Trophoblast cell (in vitro differentiated cells and primary cell): ENCODE measurements at regions not wholly inside any gene's neighbourhood (a gene's known extent, or its start where the extent isn't known, plus 50 kb on each side); places are given as distances from the start of the nearest gene placed in this dataset.

Experiments
- DNase-seq, 2 donors: peaks; one replicate each; pipeline ENCODE4 v3.0.0-alpha.2; 2016
- H2AFZ ChIP-seq: 2 replicates; pipeline ENCODE4 v1.6.1; 2013; ENCODE audit warnings: low read length, moderate library complexity, mild to moderate bottlenecking; ENCODE audit not compliant: insufficient read depth, poor library complexity
- H2AK5ac ChIP-seq: 2 replicates; pipeline ENCODE4 v1.6.1; 2013; ENCODE audit warnings: mild to moderate bottlenecking, low read length
- H2BK120ac ChIP-seq: 2 replicates; pipeline ENCODE4 v1.6.1; 2013; ENCODE audit warnings: low read length, mild to moderate bottlenecking, moderate library complexity; ENCODE audit not compliant: insufficient read depth, poor library complexity
- H2BK12ac ChIP-seq: 2 replicates; pipeline ENCODE4 v1.6.1; 2013; ENCODE audit warnings: mild to moderate bottlenecking, low read length, moderate library complexity
- H2BK5ac ChIP-seq: 2 replicates; pipeline ENCODE4 v1.6.1; 2013; ENCODE audit warnings: low read length, low read depth, moderate library complexity, mild to moderate bottlenecking; ENCODE audit not compliant: poor library complexity
- H3K14ac ChIP-seq: 2 replicates; pipeline ENCODE4 v1.6.1; 2013; ENCODE audit warnings: mild to moderate bottlenecking, low read length
- H3K18ac ChIP-seq: 2 replicates; pipeline ENCODE4 v1.6.1; 2013; ENCODE audit warnings: mild to moderate bottlenecking, low read length
- H3K23ac ChIP-seq: 2 replicates; pipeline ENCODE4 v1.6.1; 2013; ENCODE audit warnings: low read length
- H3K27ac ChIP-seq: 2 replicates; pipeline ENCODE4 v1.5.1; 2013; ENCODE audit warnings: low read depth, mild to moderate bottlenecking, inconsistent platforms, low read length, moderate library complexity
- H3K27me3 ChIP-seq: 2 replicates; pipeline ENCODE4 v1.6.1; 2013; ENCODE audit warnings: inconsistent platforms, mild to moderate bottlenecking, low read length, moderate library complexity; ENCODE audit not compliant: insufficient read depth
- H3K36me3 ChIP-seq, 2 experiments: 1 replicate in 1 of 2; 2 replicates in 1 of 2; pipeline ENCODE4 v1.6.1; 2013; ENCODE audit warnings: low read length in 2 of 2, mild to moderate bottlenecking in 2 of 2, moderate library complexity in 1 of 2; ENCODE audit not compliant: insufficient read depth in 2 of 2, control insufficient read depth in 1 of 2
- H3K4ac ChIP-seq: 2 replicates; pipeline ENCODE4 v1.6.1; 2013; ENCODE audit warnings: low read depth, mild to moderate bottlenecking, low read length, moderate library complexity
- H3K4me1 ChIP-seq, 2 experiments: 1 replicate in 1 of 2; 2 replicates in 1 of 2; pipeline ENCODE4 v1.6.1; 2013; ENCODE audit warnings: low read length in 2 of 2, mild to moderate bottlenecking in 2 of 2, moderate library complexity in 1 of 2; ENCODE audit not compliant: insufficient read depth in 2 of 2, control insufficient read depth in 1 of 2
- H3K4me2 ChIP-seq: 2 replicates; pipeline ENCODE4 v1.6.1; 2013; ENCODE audit warnings: inconsistent platforms, mild to moderate bottlenecking, low read length, moderate library complexity
- H3K4me3 ChIP-seq: 2 replicates; pipeline ENCODE4 v1.5.1; 2013; ENCODE audit warnings: mild to moderate bottlenecking, low read depth, low read length, inconsistent platforms
- H3K79me1 ChIP-seq: one replicate; pipeline ENCODE4 v1.6.1; 2013; ENCODE audit warnings: low read length
- H3K79me2 ChIP-seq: 2 replicates; pipeline ENCODE4 v1.6.1; 2013; ENCODE audit warnings: low read length, mild to moderate bottlenecking; ENCODE audit not compliant: control insufficient read depth, insufficient read depth, poor library complexity
- H3K9ac ChIP-seq: 2 replicates; pipeline ENCODE4 v1.6.1; 2013; ENCODE audit warnings: mild to moderate bottlenecking, low read length
- H3K9me3 ChIP-seq: 2 replicates; pipeline ENCODE4 v1.6.1; 2013; ENCODE audit warnings: low read depth, mild to moderate bottlenecking, control low read depth, inconsistent platforms, low read length; ENCODE audit not compliant: insufficient read depth
- H4K12ac ChIP-seq: 2 replicates; pipeline ENCODE4 v1.6.1; 2013; ENCODE audit warnings: low read depth, mild to moderate bottlenecking, low read length, moderate library complexity
- H4K8ac ChIP-seq: 2 replicates; pipeline ENCODE4 v1.6.1; 2013; ENCODE audit warnings: low read depth, mild to moderate bottlenecking, low read length, moderate library complexity
- H4K91ac ChIP-seq: one replicate; pipeline ENCODE4 v1.6.1; 2013; ENCODE audit warnings: low read depth, mild to moderate bottlenecking, low read length, moderate library complexity
- WGBS: extraction: QIAGEN DNeasy Blood & Tissue Kit; methylation state at CpG from one replicate; pipeline ENCODE4 v1.1.7; 2013; ENCODE audit warnings: missing lambda C conversion rate; ENCODE audit not compliant: insufficient read length, insufficient coverage; ENCODE audit errors: extremely low coverage; 5-methylcytosine and 5-hydroxymethylcytosine counted together

- no peaks in the 10 kb centered on the region for H3K9me3 ChIP-seq
- no peak overlapping the region for H3K14ac ChIP-seq
- H2BK12ac ChIP-seq, result no peak overlapping the region
- H2AFZ ChIP-seq, result no peak overlapping the region
- H3K79me1 ChIP-seq, result peaks cover 2% of the 10 kb centered on the region
- H3K4me3 ChIP-seq, result no peak overlapping the region
- WGBS, result no CpG with 5 or more reads among the region's 1 CpG
- no peak overlapping the region for H4K8ac ChIP-seq
- DNase-seq, result no peak
- no peak overlapping the region for H3K9ac ChIP-seq
- H3K4me1 ChIP-seq, result peaks cover 3 to 5% of the 10 kb centered on the region in 2 experiments
- no peaks in the 10 kb centered on the region for H3K79me2 ChIP-seq
- no peak overlapping the region for H2AK5ac ChIP-seq
- no peaks in the 10 kb centered on the region for H3K36me3 ChIP-seq
- H2BK120ac ChIP-seq, result no peak overlapping the region
- H3K27ac ChIP-seq, result no peak overlapping the region
- no peak overlapping the region for H3K4me2 ChIP-seq
- no peaks in the 10 kb centered on the region for H3K27me3 ChIP-seq
- no peak overlapping the region for H4K91ac ChIP-seq
- no peak overlapping the region for H3K18ac ChIP-seq
- H4K12ac ChIP-seq, result no peak overlapping the region
- H2BK5ac ChIP-seq, result no peak overlapping the region
- H3K4ac ChIP-seq, result no peak overlapping the region
- H3K23ac ChIP-seq, result no peak overlapping the region
Measured at GRCh38 chr4:111066887-111067286, 444.0 kb upstream of the PITX2 start.

- H3K9ac ChIP-seq, result no peak overlapping the region
- no peak overlapping the region for H4K12ac ChIP-seq
- H2BK120ac ChIP-seq, result no peak overlapping the region
- H3K18ac ChIP-seq, result no peak overlapping the region
- no peaks in the 10 kb centered on the region for H3K36me3 ChIP-seq
- H3K4me3 ChIP-seq, result no peak overlapping the region
- H3K4ac ChIP-seq, result no peak overlapping the region
- H3K27ac ChIP-seq, result no peak overlapping the region
- DNase-seq, result no peak
- H3K4me1 ChIP-seq, result peaks cover 3 to 5% of the 10 kb centered on the region in 2 experiments
- no peak overlapping the region for H3K4me2 ChIP-seq
- no CpG with 5 or more reads among the region's 3 CpGs for WGBS
- no peak overlapping the region for H4K8ac ChIP-seq
- no peaks in the 10 kb centered on the region for H3K27me3 ChIP-seq
- no peak overlapping the region for H4K91ac ChIP-seq
- H3K23ac ChIP-seq, result no peak overlapping the region
- H3K9me3 ChIP-seq, result no peaks in the 10 kb centered on the region
- H3K14ac ChIP-seq, result no peak overlapping the region
- no peaks in the 10 kb centered on the region for H3K79me2 ChIP-seq
- no peak overlapping the region for H2AFZ ChIP-seq
- H2AK5ac ChIP-seq, result no peak overlapping the region
- H3K79me1 ChIP-seq, result peaks cover 2% of the 10 kb centered on the region
- H2BK12ac ChIP-seq, result no peak overlapping the region
- H2BK5ac ChIP-seq, result no peak overlapping the region
Measured at GRCh38 chr4:111068883-111069282, 446.0 kb upstream of the PITX2 start.

- Histone ChIP-seq H3K4ac (no peak overlapping the region), H2BK120ac (no peak overlapping the region), H3K18ac (no peak overlapping the region), H3K27ac (no peak overlapping the region), H4K12ac (no peak overlapping the region), H2BK5ac (no peak overlapping the region), H2AFZ (no peak overlapping the region), H4K91ac (no peak overlapping the region), H3K79me1 (no peaks in the 10 kb centered on the region), H3K23ac (no peak overlapping the region), H2AK5ac (no peak overlapping the region), H3K9me3 (no peaks in the 10 kb centered on the region), H3K27me3 (no peaks in the 10 kb centered on the region), H3K9ac (no peak overlapping the region), H3K4me1 (peaks cover 8 to 9% of the 10 kb centered on the region in 2 experiments), H4K8ac (no peak overlapping the region), H3K14ac (no peak overlapping the region), H3K4me2 (no peak overlapping the region), H3K36me3 (no peaks in the 10 kb centered on the region), H3K4me3 (no peak overlapping the region), H3K79me2 (no peaks in the 10 kb centered on the region), H2BK12ac (no peak overlapping the region)
- no CpG with 5 or more reads among the region's 4 CpGs for WGBS
- DNase-seq, result no peak
Measured at GRCh38 chr4:111070390-111070789, 447.5 kb upstream of the PITX2 start.

GRCh38 chr4:111074523-111075114, 451.7 kb upstream of the PITX2 start:
- Histone ChIP-seq H2BK5ac (no peak overlapping the region), H3K9me3 (no peaks in the 10 kb centered on the region), H4K91ac (no peak overlapping the region), H4K12ac (peak overlapping the region; percentile 7), H3K18ac (no peak overlapping the region), H3K23ac (no peak overlapping the region), H3K4ac (no peak overlapping the region), H3K4me2 (no peak overlapping the region), H3K79me1 (no peaks in the 10 kb centered on the region), H3K27me3 (no peaks in the 10 kb centered on the region), H3K4me1 (peaks cover 8 to 9% of the 10 kb centered on the region in 2 experiments), H3K36me3 (no peaks in the 10 kb centered on the region), H3K4me3 (no peak overlapping the region), H2AK5ac (no peak overlapping the region), H2BK12ac (no peak overlapping the region), H3K14ac (no peak overlapping the region), H3K79me2 (no peaks in the 10 kb centered on the region), H2AFZ (no peak overlapping the region), H3K27ac (no peak overlapping the region), H4K8ac (no peak overlapping the region), H2BK120ac (no peak overlapping the region), H3K9ac (no peak overlapping the region)
- WGBS, result no CpG with 5 or more reads among the region's 12 CpGs
- no peak for DNase-seq
